HEK293T (cell line): ENCODE measurements at regions not wholly inside any gene's neighbourhood (a gene's known extent, or its start where the extent isn't known, plus 50 kb on each side); places are given as distances from the start of the nearest gene placed in this dataset.

Experiments
- CTCF ChIA-PET: fragments of 350-600 bp; formaldehyde crosslinking; extraction: SDS; loops from one replicate; lab custom pipeline; 2021; ENCODE audit warnings: antibody characterized with exemption, inconsistent platforms; lab: Yijun Ruan, JAX
- POLR2A ChIA-PET: fragments of 350-600 bp; formaldehyde crosslinking; extraction: SDS; loops from one replicate; lab custom pipeline; 2020; ENCODE audit warnings: antibody characterized with exemption, inconsistent platforms; lab: Yijun Ruan, JAX
- DNase-seq: peaks from one replicate; pipeline ENCODE4 v3.0.0; 2012; ENCODE audit warnings: mixed read lengths; ENCODE audit errors: extremely low spot score
- ARNT ChIP-seq: fragments of 450-650 bp; IDR thresholded peaks from 2 replicates; pipeline ENCODE4 v1.6.1; 2017; ENCODE audit warnings: mild to moderate bottlenecking
- BHLHE40 ChIP-seq: fragments of 450-650 bp; IDR thresholded peaks from 2 replicates; pipeline ENCODE4 v1.6.1; 2016; ENCODE audit warnings: mild to moderate bottlenecking, moderate library complexity, borderline replicate concordance
- CTBP1 ChIP-seq: fragments of 450-650 bp; IDR thresholded peaks from 2 replicates; pipeline ENCODE4 v1.6.1; 2016; ENCODE audit warnings: borderline replicate concordance
- ELF4 ChIP-seq: fragments of 450-650 bp; IDR thresholded peaks from 2 replicates; pipeline ENCODE4 v1.6.1; 2017; ENCODE audit warnings: antibody characterized with exemption
- FOXA1 ChIP-seq: fragments of 450-650 bp; IDR thresholded peaks from 2 replicates; pipeline ENCODE4 v1.6.1; 2016; ENCODE audit warnings: mild to moderate bottlenecking
- FOXK2 ChIP-seq: fragments of 450-650 bp; IDR thresholded peaks from 2 replicates; pipeline ENCODE4 v1.6.1; 2016; ENCODE audit warnings: mild to moderate bottlenecking
- FOXM1 ChIP-seq: fragments of 450-650 bp; IDR thresholded peaks from 2 replicates; pipeline ENCODE4 v1.6.1; 2017; ENCODE audit warnings: mild to moderate bottlenecking, borderline replicate concordance
- HDGF ChIP-seq: fragments of 450-650 bp; IDR thresholded peaks from 2 replicates; pipeline ENCODE4 v1.6.1; 2017; ENCODE audit warnings: antibody characterized with exemption, borderline replicate concordance
- L3MBTL2 ChIP-seq: fragments of 450-650 bp; conservative IDR thresholded peaks from 2 replicates; pipeline ENCODE4 v1.6.1; 2016; ENCODE audit warnings: mild to moderate bottlenecking
- LEF1 ChIP-seq: fragments of 450-650 bp; IDR thresholded peaks from 2 replicates; pipeline ENCODE4 v1.6.1; 2017; ENCODE audit warnings: mild to moderate bottlenecking, borderline replicate concordance
- NFRKB ChIP-seq: fragments of 450-650 bp; IDR thresholded peaks from 2 replicates; pipeline ENCODE4 v1.6.1; 2016; ENCODE audit warnings: mild to moderate bottlenecking, moderate library complexity
- SP1 ChIP-seq: fragments of 450-650 bp; IDR thresholded peaks from 2 replicates; pipeline ENCODE4 v1.6.1; 2017
- SUZ12 ChIP-seq: fragments of 450-650 bp; IDR thresholded peaks from 2 replicates; pipeline ENCODE4 v1.6.1; 2016; ENCODE audit warnings: mild to moderate bottlenecking
- TARDBP ChIP-seq: fragments of 450-650 bp; IDR thresholded peaks from 2 replicates; pipeline ENCODE4 v1.6.1; 2016
- ZNF384 ChIP-seq: fragments of 450-650 bp; IDR thresholded peaks from 2 replicates; pipeline ENCODE4 v1.6.1; 2016
- TF ChIP-seq, protein P1 (sequence below): fragments of 450-650 bp; IDR thresholded peaks from 2 replicates; pipeline ENCODE4 v1.6.1; 2016

- POLR2A ChIA-PET: no interaction called here
- CTCF ChIA-PET: no interaction called here
- TF ChIP-seq SP1 (no peak), ZNF384 (no peak), LEF1 (no peak), FOXA1 (no peak), HDGF (no peak), SUZ12 (no peak), FOXM1 (no peak), NFRKB (no peak), ELF4 (no peak), TARDBP (no peak)
- TF ChIP-seq, protein P1, sequence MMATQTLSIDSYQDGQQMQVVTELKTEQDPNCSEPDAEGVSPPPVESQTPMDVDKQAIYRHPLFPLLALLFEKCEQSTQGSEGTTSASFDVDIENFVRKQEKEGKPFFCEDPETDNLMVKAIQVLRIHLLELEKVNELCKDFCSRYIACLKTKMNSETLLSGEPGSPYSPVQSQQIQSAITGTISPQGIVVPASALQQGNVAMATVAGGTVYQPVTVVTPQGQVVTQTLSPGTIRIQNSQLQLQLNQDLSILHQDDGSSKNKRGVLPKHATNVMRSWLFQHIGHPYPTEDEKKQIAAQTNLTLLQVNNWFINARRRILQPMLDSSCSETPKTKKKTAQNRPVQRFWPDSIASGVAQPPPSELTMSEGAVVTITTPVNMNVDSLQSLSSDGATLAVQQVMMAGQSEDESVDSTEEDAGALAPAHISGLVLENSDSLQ: no peak
- DNase-seq: no peak
These were observed 100.6 kb upstream of the GRIP1 start for GRCh38 chr12:66779466-66779865.

- TF ChIP-seq FOXM1: no peak
- no peak for TF ChIP-seq SUZ12
- no peak for TF ChIP-seq SP1
- TF ChIP-seq TARDBP: no peak
- no peak for TF ChIP-seq LEF1
- no peak for TF ChIP-seq L3MBTL2
- TF ChIP-seq FOXK2: no peak
- TF ChIP-seq NFRKB: no peak
- CTCF ChIA-PET: interaction anchor here (0.8 kb wide), 2 partner anchors 9 to 18 kb away, joined by 3 read pairs; no protein-coding TSS in a partner anchor
- DNase-seq: no peak
- POLR2A ChIA-PET: no interaction called here
These were observed 107.8 kb upstream of the GRIP1 start for GRCh38 chr12:66786531-66787308.

GRCh38 chr12:66799551-66799950 lies 120.7 kb upstream of the GRIP1 start:
- POLR2A ChIA-PET: no interaction called here
- no peak for TF ChIP-seq TARDBP
- TF ChIP-seq NFRKB: no peak
- no peak for TF ChIP-seq SP1
- no peak for TF ChIP-seq HDGF
- no peak for TF ChIP-seq FOXA1
- no peak for TF ChIP-seq LEF1
- TF ChIP-seq ELF4: no peak
- TF ChIP-seq FOXK2: no peak
- TF ChIP-seq BHLHE40: no peak
- no peak for TF ChIP-seq CTBP1
- no peak for TF ChIP-seq ZNF384
- TF ChIP-seq SUZ12: no peak
- TF ChIP-seq ARNT: no peak
- TF ChIP-seq L3MBTL2: no peak
- TF ChIP-seq, protein P1: no peak
- no peak for TF ChIP-seq FOXM1
- DNase-seq: no peak
- CTCF ChIA-PET: interaction anchor here (1.0 kb wide), 1 partner anchor 62 kb away, joined by 3 read pairs; no protein-coding TSS in a partner anchor

- TF ChIP-seq TARDBP (no peak), NFRKB (no peak), HDGF (no peak), LEF1 (no peak), FOXK2 (no peak), L3MBTL2 (no peak), FOXM1 (no peak), ARNT (no peak), SUZ12 (no peak), ZNF384 (no peak), ELF4 (no peak), CTBP1 (no peak), FOXA1 (no peak), SP1 (no peak)
- TF ChIP-seq, protein P1: no peak
- DNase-seq: no peak
- ChIA-PET CTCF (interaction anchor here (1.0 kb wide), 1 partner anchor 61 kb away, joined by 3 read pairs; no protein-coding TSS in a partner anchor), POLR2A (no interaction called here)
These were observed 121.2 kb upstream of the GRIP1 start for GRCh38 chr12:66800046-66800445.

DNA sequence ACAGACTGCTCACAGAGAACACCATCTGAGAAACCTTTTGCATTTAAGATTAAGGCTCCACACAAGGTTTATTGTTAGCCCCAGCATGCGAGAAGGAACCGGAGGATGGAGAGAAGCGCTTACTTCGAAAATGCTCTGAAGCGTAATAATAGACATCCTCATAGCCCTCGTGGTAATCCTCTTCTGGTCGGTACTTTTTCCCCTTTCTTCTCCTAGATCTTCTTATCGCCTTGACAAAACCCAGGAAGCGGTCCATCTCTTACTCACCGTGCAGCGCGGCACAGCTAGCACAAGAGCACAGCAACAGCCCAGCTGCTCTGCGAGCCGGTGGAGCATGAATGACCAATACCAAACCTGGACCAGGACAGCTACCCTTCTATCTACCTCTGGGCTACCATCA lies 125.1 kb upstream of the GRIP1 start:
- DNase-seq: peak; percentile 38
- no peak for TF ChIP-seq ARNT
- TF ChIP-seq CTBP1: no peak
- no peak for TF ChIP-seq ZNF384
- TF ChIP-seq SUZ12: no peak
- TF ChIP-seq FOXA1: no peak
- TF ChIP-seq FOXK2: no peak
- TF ChIP-seq SP1: no peak
- no peak for TF ChIP-seq LEF1
- no peak for TF ChIP-seq BHLHE40
- no peak for TF ChIP-seq TARDBP
- TF ChIP-seq HDGF: no peak
- TF ChIP-seq, protein P1: no peak
- POLR2A ChIA-PET: no interaction called here
- CTCF ChIA-PET: no interaction called here
